AG04449 (cell line): ENCODE measurements at regions not wholly inside any gene's neighbourhood (a gene's known extent, or its start where the extent isn't known, plus 50 kb on each side); places are given as distances from the start of the nearest gene placed in this dataset.

Experiments
- CTCF ChIA-PET: fragments of 350-600 bp; formaldehyde crosslinking; extraction: SDS; loops from one replicate; lab custom pipeline; 2021; ENCODE audit warnings: antibody characterized with exemption; lab: Yijun Ruan, JAX
- POLR2A ChIA-PET: fragments of 400-600, 350-600 bp; formaldehyde crosslinking; extraction: SDS; loops from one replicate; lab custom pipeline; 2020; ENCODE audit warnings: antibody characterized with exemption, inconsistent platforms; lab: Yijun Ruan, JAX
- DNase-seq: peaks from one replicate; pipeline ENCODE4 v3.0.0-alpha.2; 2010; ENCODE audit warnings: low read depth, low spot score
- H3K4me3 ChIP-seq: 2 replicates; pipeline ENCODE4 v1.5.1; 2011; ENCODE audit warnings: low read depth, mild to moderate bottlenecking, control low read depth, low read length
- CTCF ChIP-seq: IDR thresholded peaks from one replicate; pipeline ENCODE4 v1.5.1; 2011; ENCODE audit warnings: mild to moderate bottlenecking, moderate library complexity, low read length, control low read depth, inconsistent platforms; ENCODE audit not compliant: insufficient read depth; ENCODE audit errors: missing control alignments

- no peak overlapping the region for H3K4me3 ChIP-seq
- CTCF ChIA-PET, result interaction anchor here (0.9 to 1.2 kb wide), 2 partner anchors 14 to 213 kb away, joined by 3 read pairs; no protein-coding TSS in a partner anchor
- DNase-seq, result no peak
- TF ChIP-seq CTCF, result no peak
- POLR2A ChIA-PET, result interaction anchor here (0.5 kb wide), 1 partner anchor 204 kb away, joined by 4 read pairs; no protein-coding TSS in a partner anchor
Observed at GRCh38 chr1:223006371-223006770, 136.7 kb downstream of the TLR5 start.

GRCh38 chr1:223006917-223007648 is 136.0 kb downstream of the TLR5 start:
- ChIA-PET CTCF (interaction anchor here (1.9 kb wide), 1 partner anchor 9 kb away, joined by 5 read pairs; no protein-coding TSS in a partner anchor), POLR2A (interaction anchor here (0.5 kb wide), 1 partner anchor 204 kb away, joined by 4 read pairs; no protein-coding TSS in a partner anchor)
- TF ChIP-seq CTCF, result no peak
- no peak for DNase-seq
- no peak overlapping the region for H3K4me3 ChIP-seq

GRCh38 chr1:223007935-223008334 is 135.1 kb downstream of the TLR5 start:
- no peak overlapping the region for H3K4me3 ChIP-seq
- ChIA-PET CTCF (interaction anchor here (1.9 kb wide), 1 partner anchor 10 kb away, joined by 5 read pairs; no protein-coding TSS in a partner anchor), POLR2A (no interaction called here)
- DNase-seq, result no peak
- TF ChIP-seq CTCF, result no peak

- no peak for TF ChIP-seq CTCF
- ChIA-PET POLR2A (no interaction called here), CTCF (interaction anchor here (1.9 kb wide), 1 partner anchor 11 kb away, joined by 5 read pairs; no protein-coding TSS in a partner anchor)
- no peak for DNase-seq
- no peak overlapping the region for H3K4me3 ChIP-seq
Observed at GRCh38 chr1:223008808-223009207, 134.2 kb downstream of the TLR5 start.

GRCh38 chr1:223009406-223009805 is 133.6 kb downstream of the TLR5 start:
- no peak for TF ChIP-seq CTCF
- CTCF ChIA-PET, result no interaction called here
- H3K4me3 ChIP-seq, result no peak overlapping the region
- POLR2A ChIA-PET, result interaction anchor here (0.6 kb wide), 1 partner anchor 34 kb away, joined by 4 read pairs; no protein-coding TSS in a partner anchor
- DNase-seq, result no peak
